Liver (tissue), 8 donors: ENCODE measurements at regions not wholly inside any gene's neighbourhood (a gene's known extent, or its start where the extent isn't known, plus 50 kb on each side); places are given as distances from the start of the nearest gene placed in this dataset.

ENCODE experiments used
- DNase-seq: peaks from one replicate; pipeline ENCODE4 v3.0.0-alpha.2; 2017; ENCODE audit warnings: low spot score
- H3K27ac ChIP-seq, 2 donors: one replicate each; pipeline ENCODE4 v1.7.0; 2013; ENCODE audit warnings: inconsistent platforms in 2 of 2, low read length in 2 of 2, control low read depth in 1 of 2, low read depth in 1 of 2, mild to moderate bottlenecking in 1 of 2
- H3K27me3 ChIP-seq, 4 donors: one replicate each; pipeline versions ENCODE4 v1.6.1 to v1.7.0; 2013; ENCODE audit warnings: low read length in 3 of 4, inconsistent platforms in 1 of 4, mild to moderate bottlenecking in 1 of 4, moderate library complexity in 1 of 4; ENCODE audit not compliant: control insufficient read depth in 4 of 4, insufficient read depth in 4 of 4
- H3K36me3 ChIP-seq, 4 donors: one replicate each; pipeline versions ENCODE4 v1.6.1 to v1.7.0; 2013; ENCODE audit warnings: low read length in 3 of 4, mild to moderate bottlenecking in 3 of 4, low read depth in 1 of 4, moderate library complexity in 1 of 4; ENCODE audit not compliant: control insufficient read depth in 4 of 4, insufficient read depth in 3 of 4
- H3K4me1 ChIP-seq, 4 donors: one replicate each; pipeline versions ENCODE4 v1.6.1 to v1.7.0; 2013; ENCODE audit warnings: low read length in 3 of 4, mild to moderate bottlenecking in 3 of 4, moderate library complexity in 1 of 4; ENCODE audit not compliant: control insufficient read depth in 4 of 4, insufficient read depth in 4 of 4
- H3K4me3 ChIP-seq, 3 donors: one replicate each; pipeline versions ENCODE4 v1.6.1 to v1.7.0; 2013; ENCODE audit warnings: low read length in 3 of 3, control low read depth in 1 of 3, low read depth in 1 of 3, mild to moderate bottlenecking in 1 of 3
- H3K9ac ChIP-seq, 2 donors: one replicate each; pipeline ENCODE4 v1.7.0; 2013; ENCODE audit warnings: low read length in 2 of 2, mild to moderate bottlenecking in 2 of 2, moderate library complexity in 2 of 2, control low read depth in 1 of 2, low read depth in 1 of 2
- H3K9me3 ChIP-seq, 4 donors: one replicate each; pipeline versions ENCODE4 v1.6.1 to v1.7.0; 2013; ENCODE audit warnings: low read length in 3 of 4; ENCODE audit not compliant: control insufficient read depth in 4 of 4
- EGR1 ChIP-seq, 2 donors: IDR thresholded peaks; 2 replicates each; pipeline ENCODE4 v1.6.1; 2016 to 2018; ENCODE audit warnings: antibody characterized with exemption in 2 of 2, low read depth in 2 of 2
- FOXA2 ChIP-seq: IDR thresholded peaks from 2 replicates; pipeline ENCODE4 v1.6.1; 2016; ENCODE audit warnings: antibody characterized with exemption
- GABPA ChIP-seq, 2 donors: IDR thresholded peaks in 1 of 2; conservative IDR thresholded peaks in 1 of 2; 2 replicates each; pipeline ENCODE4 v1.6.1; 2016; ENCODE audit warnings: antibody characterized with exemption in 2 of 2, mild to moderate bottlenecking in 1 of 2, moderate library complexity in 1 of 2
- HNF4G ChIP-seq: IDR thresholded peaks from 2 replicates; pipeline ENCODE4 v1.6.1; 2016; ENCODE audit warnings: antibody characterized with exemption
- NR2F2 ChIP-seq: IDR thresholded peaks from 2 replicates; pipeline ENCODE4 v1.6.1; 2016; ENCODE audit warnings: antibody characterized with exemption
- RAD21 ChIP-seq, 2 donors: IDR thresholded peaks; 2 replicates each; pipeline ENCODE4 v1.6.1; 2016; ENCODE audit warnings: antibody characterized with exemption in 2 of 2, mild to moderate bottlenecking in 2 of 2
- RXRA ChIP-seq, 2 donors: IDR thresholded peaks; 2 replicates each; pipeline ENCODE4 v1.6.1; 2017 to 2018; ENCODE audit warnings: antibody characterized with exemption in 2 of 2, mild to moderate bottlenecking in 1 of 2
- YY1 ChIP-seq: IDR thresholded peaks from 2 replicates; pipeline ENCODE4 v1.6.1; 2016; ENCODE audit warnings: antibody characterized with exemption, mild to moderate bottlenecking
- WGBS: extraction: QIAGEN DNeasy Blood & Tissue Kit; methylation state at CpG from one replicate; pipeline ENCODE4 v1.1.7; 2013; 5-methylcytosine and 5-hydroxymethylcytosine counted together
- TF ChIP-seq, protein P1 (sequence below): fragments of 150-350 bp; IDR thresholded peaks from 2 replicates; pipeline ENCODE4 v1.5.1; 2017; ENCODE audit warnings: improper control_type of control experiment, low read depth, low read length; ENCODE audit not compliant: missing input control
- TF ChIP-seq, protein P2 (sequence below): IDR thresholded peaks from 2 replicates; pipeline ENCODE4 v1.6.1; 2016; ENCODE audit warnings: antibody characterized with exemption
- TF ChIP-seq, protein P3 (sequence below): IDR thresholded peaks from 2 replicates; pipeline ENCODE4 v1.6.1; 2016; ENCODE audit warnings: antibody characterized with exemption, mild to moderate bottlenecking
- TF ChIP-seq, protein P4 (sequence below): IDR thresholded peaks from 2 replicates; pipeline ENCODE4 v1.6.1; 2016; ENCODE audit warnings: antibody characterized with exemption
- TF ChIP-seq, protein P5 (sequence below): IDR thresholded peaks from 2 replicates; pipeline ENCODE4 v1.6.1; 2016; ENCODE audit warnings: antibody characterized with exemption
- donor health status: healthy.
- donor health status: healthy.
- donor health status: healthy.
- donor health status: healthy.
- donor health status: healthy.

DNA sequence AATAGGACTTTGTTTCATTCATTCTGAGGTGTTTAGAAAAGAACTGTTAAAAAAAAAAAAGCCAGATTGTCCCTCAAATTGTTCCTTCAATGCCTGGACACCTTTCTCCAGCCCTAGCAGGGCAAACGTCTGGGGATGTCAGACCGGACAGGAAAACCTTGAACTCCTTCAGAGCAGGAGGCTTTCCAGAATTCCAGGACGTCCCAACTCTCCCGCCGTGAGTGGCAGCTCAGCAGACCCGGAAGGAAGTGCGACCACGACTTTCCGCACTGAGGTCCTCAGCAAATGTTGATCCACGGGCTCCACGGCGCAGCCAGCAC lies 139.1 kb downstream of the DLL1 start:
- Histone ChIP-seq H3K27me3 (no peaks in the 10 kb centered on the region), H3K9me3 (no peaks in the 10 kb centered on the region), H3K9ac (no peak overlapping the region), H3K4me3 (no peak overlapping the region), H3K36me3 (no peaks in the 10 kb centered on the region), H3K4me1 (peaks cover 0 to 6% (median 1%) of the 10 kb centered on the region in 4 donors), H3K27ac (peak overlapping the region; percentile 27 to 48)
- 70% methylated on average over 12 of the region's 12 CpGs for WGBS
- no peak for DNase-seq
- TF ChIP-seq NR2F2 (peak; percentile 35), EGR1 (IDR thresholded peaks at IDR 0.05; ENCODE audit: low read depth in 2 of 2) (no peak)

DNA sequence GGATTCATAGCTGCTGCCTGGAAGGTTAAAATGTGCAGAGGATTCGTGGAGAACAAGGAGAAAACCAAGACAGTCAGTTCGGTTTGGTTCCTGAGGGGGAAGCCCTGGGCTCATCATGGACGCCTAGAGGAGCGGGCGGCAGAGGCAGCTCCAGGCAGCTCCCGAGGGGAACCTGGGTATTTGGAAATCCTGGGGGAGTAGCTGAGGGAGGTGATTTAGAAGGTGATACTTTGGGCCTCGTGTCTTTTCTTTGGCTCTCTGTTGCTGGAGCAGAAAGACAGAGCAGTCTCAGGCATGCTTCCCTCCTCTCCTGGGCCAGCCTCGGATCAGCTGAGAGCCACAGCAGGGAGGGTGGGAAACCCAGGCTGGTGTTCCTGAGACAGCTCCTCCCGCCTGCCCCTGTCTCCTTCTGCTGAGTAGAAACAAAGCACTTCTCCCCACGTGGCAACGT lies 139.5 kb downstream of the DLL1 start:
- Histone ChIP-seq H3K9ac (no peak overlapping the region), H3K4me3 (no peak overlapping the region), H3K4me1 (peaks cover 0 to 6% (median 1%) of the 10 kb centered on the region in 4 donors), H3K9me3 (no peaks in the 10 kb centered on the region), H3K27me3 (no peaks in the 10 kb centered on the region), H3K27ac (no peak overlapping the region), H3K36me3 (no peaks in the 10 kb centered on the region)
- TF ChIP-seq, protein P1, sequence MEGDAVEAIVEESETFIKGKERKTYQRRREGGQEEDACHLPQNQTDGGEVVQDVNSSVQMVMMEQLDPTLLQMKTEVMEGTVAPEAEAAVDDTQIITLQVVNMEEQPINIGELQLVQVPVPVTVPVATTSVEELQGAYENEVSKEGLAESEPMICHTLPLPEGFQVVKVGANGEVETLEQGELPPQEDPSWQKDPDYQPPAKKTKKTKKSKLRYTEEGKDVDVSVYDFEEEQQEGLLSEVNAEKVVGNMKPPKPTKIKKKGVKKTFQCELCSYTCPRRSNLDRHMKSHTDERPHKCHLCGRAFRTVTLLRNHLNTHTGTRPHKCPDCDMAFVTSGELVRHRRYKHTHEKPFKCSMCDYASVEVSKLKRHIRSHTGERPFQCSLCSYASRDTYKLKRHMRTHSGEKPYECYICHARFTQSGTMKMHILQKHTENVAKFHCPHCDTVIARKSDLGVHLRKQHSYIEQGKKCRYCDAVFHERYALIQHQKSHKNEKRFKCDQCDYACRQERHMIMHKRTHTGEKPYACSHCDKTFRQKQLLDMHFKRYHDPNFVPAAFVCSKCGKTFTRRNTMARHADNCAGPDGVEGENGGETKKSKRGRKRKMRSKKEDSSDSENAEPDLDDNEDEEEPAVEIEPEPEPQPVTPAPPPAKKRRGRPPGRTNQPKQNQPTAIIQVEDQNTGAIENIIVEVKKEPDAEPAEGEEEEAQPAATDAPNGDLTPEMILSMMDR = no peak
- TF ChIP-seq, protein P2, sequence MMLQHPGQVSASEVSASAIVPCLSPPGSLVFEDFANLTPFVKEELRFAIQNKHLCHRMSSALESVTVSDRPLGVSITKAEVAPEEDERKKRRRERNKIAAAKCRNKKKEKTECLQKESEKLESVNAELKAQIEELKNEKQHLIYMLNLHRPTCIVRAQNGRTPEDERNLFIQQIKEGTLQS = no peak
- no peak for TF ChIP-seq RXRA (IDR thresholded peaks at IDR 0.05)
- no peak for TF ChIP-seq RAD21 (IDR thresholded peaks at IDR 0.05)
- TF ChIP-seq, protein P3, sequence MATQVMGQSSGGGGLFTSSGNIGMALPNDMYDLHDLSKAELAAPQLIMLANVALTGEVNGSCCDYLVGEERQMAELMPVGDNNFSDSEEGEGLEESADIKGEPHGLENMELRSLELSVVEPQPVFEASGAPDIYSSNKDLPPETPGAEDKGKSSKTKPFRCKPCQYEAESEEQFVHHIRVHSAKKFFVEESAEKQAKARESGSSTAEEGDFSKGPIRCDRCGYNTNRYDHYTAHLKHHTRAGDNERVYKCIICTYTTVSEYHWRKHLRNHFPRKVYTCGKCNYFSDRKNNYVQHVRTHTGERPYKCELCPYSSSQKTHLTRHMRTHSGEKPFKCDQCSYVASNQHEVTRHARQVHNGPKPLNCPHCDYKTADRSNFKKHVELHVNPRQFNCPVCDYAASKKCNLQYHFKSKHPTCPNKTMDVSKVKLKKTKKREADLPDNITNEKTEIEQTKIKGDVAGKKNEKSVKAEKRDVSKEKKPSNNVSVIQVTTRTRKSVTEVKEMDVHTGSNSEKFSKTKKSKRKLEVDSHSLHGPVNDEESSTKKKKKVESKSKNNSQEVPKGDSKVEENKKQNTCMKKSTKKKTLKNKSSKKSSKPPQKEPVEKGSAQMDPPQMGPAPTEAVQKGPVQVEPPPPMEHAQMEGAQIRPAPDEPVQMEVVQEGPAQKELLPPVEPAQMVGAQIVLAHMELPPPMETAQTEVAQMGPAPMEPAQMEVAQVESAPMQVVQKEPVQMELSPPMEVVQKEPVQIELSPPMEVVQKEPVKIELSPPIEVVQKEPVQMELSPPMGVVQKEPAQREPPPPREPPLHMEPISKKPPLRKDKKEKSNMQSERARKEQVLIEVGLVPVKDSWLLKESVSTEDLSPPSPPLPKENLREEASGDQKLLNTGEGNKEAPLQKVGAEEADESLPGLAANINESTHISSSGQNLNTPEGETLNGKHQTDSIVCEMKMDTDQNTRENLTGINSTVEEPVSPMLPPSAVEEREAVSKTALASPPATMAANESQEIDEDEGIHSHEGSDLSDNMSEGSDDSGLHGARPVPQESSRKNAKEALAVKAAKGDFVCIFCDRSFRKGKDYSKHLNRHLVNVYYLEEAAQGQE = no peak
- TF ChIP-seq HNF4G = no peak
- TF ChIP-seq, protein P4, sequence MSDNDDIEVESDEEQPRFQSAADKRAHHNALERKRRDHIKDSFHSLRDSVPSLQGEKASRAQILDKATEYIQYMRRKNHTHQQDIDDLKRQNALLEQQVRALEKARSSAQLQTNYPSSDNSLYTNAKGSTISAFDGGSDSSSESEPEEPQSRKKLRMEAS = no peak
- no peak for TF ChIP-seq YY1
- WGBS = 72% methylated on average over 11 of the region's 11 CpGs
- DNase-seq = no peak

DNA sequence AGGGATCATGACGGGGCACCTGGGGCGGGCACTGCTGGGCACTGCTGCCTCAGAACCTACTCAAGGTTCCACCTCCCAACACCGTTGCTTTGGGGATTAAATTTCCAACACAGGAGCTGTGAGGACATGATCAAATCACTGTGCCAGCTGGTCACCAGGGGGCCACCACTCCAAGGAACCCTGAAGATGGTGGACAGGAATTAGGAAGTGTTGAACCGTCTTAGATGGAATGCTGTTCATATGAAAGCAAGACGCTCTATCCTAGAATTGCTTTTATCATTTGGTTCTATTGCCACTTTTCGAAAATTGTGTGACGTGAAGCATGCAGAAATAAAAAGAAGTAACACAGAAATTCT lies 140.3 kb downstream of the DLL1 start:
- WGBS = 74% methylated on average over 7 of the region's 7 CpGs
- TF ChIP-seq, protein P4 = no peak
- TF ChIP-seq GABPA (IDR thresholded peaks at IDR 0.05 in 1 of 2, conservative IDR thresholded peaks at IDR 0.05 in 1 of 2) (no peak), RAD21 (IDR thresholded peaks at IDR 0.05) (no peak), FOXA2 (no peak)
- TF ChIP-seq, protein P5, sequence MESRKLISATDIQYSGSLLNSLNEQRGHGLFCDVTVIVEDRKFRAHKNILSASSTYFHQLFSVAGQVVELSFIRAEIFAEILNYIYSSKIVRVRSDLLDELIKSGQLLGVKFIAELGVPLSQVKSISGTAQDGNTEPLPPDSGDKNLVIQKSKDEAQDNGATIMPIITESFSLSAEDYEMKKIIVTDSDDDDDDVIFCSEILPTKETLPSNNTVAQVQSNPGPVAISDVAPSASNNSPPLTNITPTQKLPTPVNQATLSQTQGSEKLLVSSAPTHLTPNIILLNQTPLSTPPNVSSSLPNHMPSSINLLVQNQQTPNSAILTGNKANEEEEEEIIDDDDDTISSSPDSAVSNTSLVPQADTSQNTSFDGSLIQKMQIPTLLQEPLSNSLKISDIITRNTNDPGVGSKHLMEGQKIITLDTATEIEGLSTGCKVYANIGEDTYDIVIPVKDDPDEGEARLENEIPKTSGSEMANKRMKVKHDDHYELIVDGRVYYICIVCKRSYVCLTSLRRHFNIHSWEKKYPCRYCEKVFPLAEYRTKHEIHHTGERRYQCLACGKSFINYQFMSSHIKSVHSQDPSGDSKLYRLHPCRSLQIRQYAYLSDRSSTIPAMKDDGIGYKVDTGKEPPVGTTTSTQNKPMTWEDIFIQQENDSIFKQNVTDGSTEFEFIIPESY = no peak
- TF ChIP-seq, protein P3 = no peak
- no peak for DNase-seq
- Histone ChIP-seq H3K9me3 (no peaks in the 10 kb centered on the region), H3K4me1 (peaks cover under 1 to 8% (median 2%) of the 10 kb centered on the region in 4 donors), H3K27ac (no peak overlapping the region), H3K4me3 (no peak overlapping the region), H3K36me3 (no peaks in the 10 kb centered on the region), H3K9ac (no peak overlapping the region), H3K27me3 (no peaks in the 10 kb centered on the region)
